CD14-positive monocyte (primary cell): ENCODE measurements at regions not wholly inside any gene's neighbourhood (a gene's known extent, or its start where the extent isn't known, plus 50 kb on each side); places are given as distances from the start of the nearest gene placed in this dataset.

Source experiments
- DNase-seq, 3 donors: peaks; one replicate each; pipeline ENCODE4 v3.0.0-alpha.2; 2011 to 2022
- H2AFZ ChIP-seq: 2 replicates; pipeline ENCODE4 v1.6.0; 2012; ENCODE audit warnings: mild to moderate bottlenecking, low read depth, low read length, inconsistent platforms; ENCODE audit not compliant: insufficient read depth, poor library complexity, severe bottlenecking
- H3K27ac ChIP-seq, 2 donors: 1 replicate in 1 of 2; 2 replicates in 1 of 2; pipeline ENCODE4 v1.5.1; 2012 to 2013; ENCODE audit warnings: low read length in 2 of 2, control low read depth in 1 of 2, inconsistent platforms in 1 of 2, low read depth in 1 of 2, mild to moderate bottlenecking in 1 of 2
- H3K27me3 ChIP-seq, 2 donors: one replicate each; pipeline versions ENCODE4 v1.6.0 to v1.6.1; 2011 to 2013; ENCODE audit warnings: low read length in 2 of 2; ENCODE audit not compliant: control insufficient read depth in 2 of 2, insufficient read depth in 2 of 2
- H3K36me3 ChIP-seq, 2 donors: replicated peaks in 1 of 2; 1 replicate in 1 of 2; 2 replicates in 1 of 2; pipeline versions ENCODE4 v1.5.1 to v1.6.1; 2012 to 2013; ENCODE audit warnings: low read length in 2 of 2, control low read depth in 1 of 2, inconsistent platforms in 1 of 2, mild to moderate bottlenecking in 1 of 2; ENCODE audit not compliant: insufficient read depth in 2 of 2, control insufficient read depth in 1 of 2
- H3K4me1 ChIP-seq, 2 donors: 1 replicate in 1 of 2; 2 replicates in 1 of 2; pipeline versions ENCODE4 v1.5.1 to v1.6.1; 2012 to 2013; ENCODE audit warnings: low read length in 2 of 2, control low read depth in 1 of 2, inconsistent platforms in 1 of 2, mild to moderate bottlenecking in 1 of 2, moderate library complexity in 1 of 2; ENCODE audit not compliant: insufficient read depth in 2 of 2, control insufficient read depth in 1 of 2
- H3K4me2 ChIP-seq: replicated peaks from 2 replicates; pipeline ENCODE3; 2012; ENCODE audit warnings: low read length, moderate library complexity, mild to moderate bottlenecking; ENCODE audit not compliant: poor library complexity, severe bottlenecking; ENCODE audit errors: extremely low read depth
- H3K4me3 ChIP-seq, 3 experiments: fragments of 200-600 bp in 1 of 3; sonication (generic) in 1 of 3; replicated peaks in 1 of 3; 1 replicate in 2 of 3; 2 replicates in 1 of 3; pipeline ENCODE4 v1.5.1; 2011 to 2013; ENCODE audit warnings: low read length in 3 of 3, mild to moderate bottlenecking in 3 of 3, control low read depth in 2 of 3, low read depth in 2 of 3, inconsistent platforms in 1 of 3, moderate library complexity in 1 of 3
- H3K79me2 ChIP-seq: 2 replicates; pipeline ENCODE4 v1.6.0; 2012; ENCODE audit warnings: mild to moderate bottlenecking, control low read depth, inconsistent platforms, low read length, moderate library complexity; ENCODE audit not compliant: insufficient read depth
- H3K9ac ChIP-seq: 2 replicates; pipeline ENCODE4 v1.6.0; 2017; ENCODE audit warnings: low read length, mild to moderate bottlenecking; ENCODE audit not compliant: insufficient read depth, poor library complexity, severe bottlenecking
- H3K9me3 ChIP-seq, 2 donors: replicated peaks in 1 of 2; 1 replicate in 1 of 2; 2 replicates in 1 of 2; pipeline versions ENCODE4 v1.5.1 to v1.6.1; 2012 to 2013; ENCODE audit warnings: low read length in 2 of 2, control low read depth in 1 of 2; ENCODE audit not compliant: control insufficient read depth in 1 of 2, insufficient read depth in 1 of 2
- H4K20me1 ChIP-seq: 2 replicates; pipeline ENCODE4 v1.6.0; 2012; ENCODE audit warnings: mild to moderate bottlenecking, low read length, control low read depth, moderate library complexity; ENCODE audit not compliant: insufficient read depth
- H3K27ac Mint-ChIP-seq, 7 donors: one replicate each; pipeline ENCODE4 v1.8.0; 2020; ENCODE audit warnings: mild to moderate bottlenecking in 7 of 7, mixed read lengths in 7 of 7, moderate library complexity in 6 of 7, inconsistent platforms in 2 of 7
- H3K27me3 Mint-ChIP-seq, 3 donors: one replicate each; pipeline ENCODE4 v1.8.0; 2021 to 2022; ENCODE audit warnings: low read depth in 3 of 3, mild to moderate bottlenecking in 3 of 3, mixed read lengths in 3 of 3, moderate library complexity in 3 of 3, inconsistent platforms in 1 of 3
- H3K36me3 Mint-ChIP-seq, 2 donors: one replicate each; pipeline ENCODE4 v1.8.0; 2020; ENCODE audit warnings: mixed read lengths in 2 of 2, inconsistent platforms in 1 of 2, mild to moderate bottlenecking in 1 of 2
- H3K4me1 Mint-ChIP-seq: one replicate; pipeline ENCODE4 v1.8.0; 2020; ENCODE audit warnings: mild to moderate bottlenecking, mixed read lengths
- H3K4me3 Mint-ChIP-seq, 2 donors: one replicate each; pipeline ENCODE4 v1.8.0; 2020; ENCODE audit warnings: mild to moderate bottlenecking in 2 of 2, mixed read lengths in 2 of 2, moderate library complexity in 1 of 2
- H3K9me3 Mint-ChIP-seq, 7 donors: one replicate each; pipeline ENCODE4 v1.8.0; 2020 to 2022; ENCODE audit warnings: mixed read lengths in 7 of 7, mild to moderate bottlenecking in 6 of 7, moderate library complexity in 6 of 7, inconsistent platforms in 2 of 7
- CTCF ChIP-seq: fragments of 200-600 bp; IDR thresholded peaks from one replicate; pipeline ENCODE4 v1.8.0; 2022; ENCODE audit warnings: antibody characterized with exemption, mild to moderate bottlenecking
- WGBS: methylation state at CpG from one replicate; pipeline ENCODE4 v1.1.5; 2013; ENCODE audit warnings: missing lambda C conversion rate; ENCODE audit not compliant: insufficient coverage; 5-methylcytosine and 5-hydroxymethylcytosine counted together
- intact Hi-C, 2 donors: fragments of 100-400 bp; cut with micrococcal nuclease; formaldehyde crosslinking; loops; one replicate each; pipeline versions ENCODE4 v1.15.0 to v1.15.1; 2023

DNA sequence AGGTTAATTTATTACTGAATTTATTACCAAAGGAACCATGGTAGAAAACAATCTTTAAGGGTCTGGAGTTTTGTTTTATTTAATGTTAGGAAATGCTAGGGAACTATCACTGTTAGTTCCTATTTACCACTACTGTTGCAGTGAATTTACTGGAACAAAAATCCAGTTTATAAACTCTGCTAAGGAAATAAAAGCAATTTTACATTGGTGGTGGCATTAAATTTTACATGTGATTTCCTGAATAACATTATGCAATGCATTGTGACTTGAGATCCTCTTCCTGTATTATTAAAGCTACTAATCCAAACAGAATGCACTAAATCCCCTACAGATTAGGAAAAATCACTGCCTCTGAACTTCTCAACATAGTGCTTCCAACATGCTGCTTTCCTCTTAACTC lies 599.5 kb upstream of the PTGER4 start:
- Histone ChIP-seq H3K27ac (no peak overlapping the region), H3K4me1 (no peaks in the 10 kb centered on the region), H4K20me1 (no peaks in the 10 kb centered on the region), H3K9me3 (peaks cover 0 to 3% of the 10 kb centered on the region in 2 donors), H3K79me2 (no peaks in the 10 kb centered on the region), H3K36me3 (no peaks in the 10 kb centered on the region), H3K4me2 (no peak overlapping the region), H3K27me3 (no peaks in the 10 kb centered on the region), H2AFZ (no peak overlapping the region), H3K4me3 (no peak overlapping the region), H3K9ac (no peak overlapping the region)
- TF ChIP-seq CTCF: no peak
- no peak overlapping the region for H3K4me3 Mint-ChIP-seq
- H3K36me3 Mint-ChIP-seq: no peaks in the 10 kb centered on the region
- DNase-seq: no peak
- peaks cover 0 to 8% (median 3%) of the 10 kb centered on the region in 7 donors for H3K9me3 Mint-ChIP-seq
- no peaks in the 10 kb centered on the region for H3K27me3 Mint-ChIP-seq
- intact Hi-C loops: no loop called here
- peaks cover 3% of the 10 kb centered on the region for H3K4me1 Mint-ChIP-seq
- no peak overlapping the region for H3K27ac Mint-ChIP-seq

- no peaks in the 10 kb centered on the region for H4K20me1 ChIP-seq
These were observed 600.7 kb upstream of the PTGER4 start for GRCh38 chr5:40078898-40079575.

More at GRCh38 chr5:40078898-40079575, 600.7 kb upstream of the PTGER4 start:
- intact Hi-C loops: no loop called here
- Histone ChIP-seq H3K4me3 (no peak overlapping the region), H3K9ac (no peak overlapping the region), H3K36me3 (no peaks in the 10 kb centered on the region), H3K9me3 (peaks cover 0 to 3% of the 10 kb centered on the region in 2 donors), H2AFZ (no peak overlapping the region), H3K4me1 (no peaks in the 10 kb centered on the region), H3K4me2 (no peak overlapping the region), H3K27ac (no peak overlapping the region), H3K27me3 (no peaks in the 10 kb centered on the region), H3K79me2 (no peaks in the 10 kb centered on the region)
- WGBS: 69% methylated on average over 3 of the region's 8 CpGs
- H3K9me3 Mint-ChIP-seq: peaks cover 0 to 10% (median 3%) of the 10 kb centered on the region in 7 donors
- DNase-seq: no peak
- TF ChIP-seq CTCF: no peak
- H3K36me3 Mint-ChIP-seq: no peaks in the 10 kb centered on the region
- peaks cover 3% of the 10 kb centered on the region for H3K4me1 Mint-ChIP-seq
- no peak overlapping the region for H3K27ac Mint-ChIP-seq
- no peaks in the 10 kb centered on the region for H3K27me3 Mint-ChIP-seq
- no peak overlapping the region for H3K4me3 Mint-ChIP-seq
